Stomach smooth muscle (tissue), 2 donors: ENCODE measurements at regions not wholly inside any gene's neighbourhood (a gene's known extent, or its start where the extent isn't known, plus 50 kb on each side); places are given as distances from the start of the nearest gene placed in this dataset.

Source experiments
- H3K27ac ChIP-seq: one replicate; pipeline ENCODE4 v1.7.0; 2013; ENCODE audit warnings: mild to moderate bottlenecking, low read length, inconsistent platforms
- H3K27me3 ChIP-seq, 2 donors: one replicate each; pipeline ENCODE4 v1.7.0; 2013; ENCODE audit warnings: low read length in 2 of 2; ENCODE audit not compliant: insufficient read depth in 2 of 2, control insufficient read depth in 1 of 2
- H3K36me3 ChIP-seq, 2 donors: one replicate each; pipeline ENCODE4 v1.7.0; 2013; ENCODE audit warnings: low read length in 2 of 2; ENCODE audit not compliant: control insufficient read depth in 2 of 2, insufficient read depth in 2 of 2
- H3K4me1 ChIP-seq: one replicate; pipeline ENCODE4 v1.7.0; 2013; ENCODE audit warnings: low read length; ENCODE audit not compliant: control insufficient read depth, insufficient read depth
- H3K4me3 ChIP-seq, 2 donors: one replicate each; pipeline ENCODE4 v1.7.0; 2013; ENCODE audit warnings: low read length in 2 of 2
- H3K9ac ChIP-seq, 2 donors: one replicate each; pipeline ENCODE4 v1.7.0; 2013; ENCODE audit warnings: low read length in 2 of 2, mild to moderate bottlenecking in 1 of 2
- H3K9me3 ChIP-seq, 2 donors: one replicate each; pipeline ENCODE4 v1.7.0; 2013; ENCODE audit warnings: low read length in 2 of 2; ENCODE audit not compliant: control insufficient read depth in 2 of 2
- donor health status: healthy.
- donor health status: Pancreatic carcinoma.

DNA sequence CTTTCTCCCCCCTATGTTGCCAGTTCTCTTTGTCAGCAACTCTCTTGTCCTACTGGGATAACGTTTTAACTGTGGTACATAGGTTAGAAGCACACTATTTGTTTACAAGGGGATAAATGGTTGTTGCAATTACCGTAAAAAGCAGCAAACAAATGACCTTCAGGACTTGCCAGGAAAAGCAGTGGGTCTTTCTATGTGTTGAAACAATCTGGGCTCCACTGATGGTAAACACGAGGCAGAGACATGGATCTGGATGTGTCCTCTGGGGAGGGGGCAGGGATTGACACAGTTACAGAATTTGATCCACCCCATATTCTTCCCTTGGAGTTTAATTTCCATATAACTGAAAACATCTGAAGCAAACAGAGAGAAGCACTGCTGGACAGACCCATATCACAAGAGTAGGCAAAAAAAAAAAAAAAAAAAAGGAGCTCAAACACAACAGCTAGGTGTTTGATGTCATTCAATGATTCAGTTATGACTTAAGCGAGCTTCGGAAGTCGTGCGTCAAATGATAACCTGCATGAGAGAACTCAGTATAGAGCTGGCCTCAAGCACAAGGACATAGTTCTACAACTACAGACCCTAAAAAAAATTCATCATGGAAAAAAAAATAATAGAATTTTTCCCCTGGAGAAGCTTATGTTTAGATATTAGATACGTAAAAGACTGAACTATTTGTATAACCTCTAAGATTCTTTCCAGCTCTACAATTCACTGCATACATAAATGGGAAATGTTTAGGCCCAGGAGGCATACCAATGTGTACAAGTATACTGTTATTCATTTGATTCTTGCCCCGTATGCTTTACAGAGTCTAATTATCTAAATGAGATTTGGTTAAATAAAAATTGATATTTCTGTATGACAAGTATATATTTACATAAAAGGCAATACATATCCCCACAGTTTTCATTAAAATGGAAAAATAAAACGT lies 127.7 kb downstream of the ALDH8A1 start:
- H3K36me3 ChIP-seq: no peaks in the 10 kb centered on the region
- H3K9me3 ChIP-seq: no peaks in the 10 kb centered on the region
- no peak overlapping the region for H3K9ac ChIP-seq
- H3K27ac ChIP-seq: no peak overlapping the region
- peaks cover 4% of the 10 kb centered on the region for H3K4me1 ChIP-seq
- no peaks in the 10 kb centered on the region for H3K27me3 ChIP-seq
- no peak overlapping the region for H3K4me3 ChIP-seq

DNA sequence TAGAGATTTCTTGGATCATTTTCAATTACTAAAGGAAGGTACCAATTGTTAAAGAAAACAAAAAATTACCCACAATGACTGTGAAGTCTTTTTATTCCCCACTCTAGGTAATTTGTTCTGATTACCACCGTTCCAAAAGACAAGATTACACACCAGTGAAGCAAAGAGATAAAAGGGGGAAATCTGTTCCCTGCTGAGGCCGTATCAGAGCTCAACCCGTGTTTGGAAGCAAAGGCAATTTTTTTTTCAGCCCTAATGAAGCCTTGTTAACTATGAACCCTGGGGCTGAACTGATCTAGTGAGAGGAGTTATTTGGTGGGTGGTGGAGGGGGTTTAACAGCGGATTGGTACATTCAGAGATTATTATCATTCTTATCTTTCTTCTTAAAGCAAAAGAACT lies 128.5 kb downstream of the ALDH8A1 start:
- Histone ChIP-seq H3K4me3 (no peak overlapping the region), H3K9me3 (no peaks in the 10 kb centered on the region)

DNA sequence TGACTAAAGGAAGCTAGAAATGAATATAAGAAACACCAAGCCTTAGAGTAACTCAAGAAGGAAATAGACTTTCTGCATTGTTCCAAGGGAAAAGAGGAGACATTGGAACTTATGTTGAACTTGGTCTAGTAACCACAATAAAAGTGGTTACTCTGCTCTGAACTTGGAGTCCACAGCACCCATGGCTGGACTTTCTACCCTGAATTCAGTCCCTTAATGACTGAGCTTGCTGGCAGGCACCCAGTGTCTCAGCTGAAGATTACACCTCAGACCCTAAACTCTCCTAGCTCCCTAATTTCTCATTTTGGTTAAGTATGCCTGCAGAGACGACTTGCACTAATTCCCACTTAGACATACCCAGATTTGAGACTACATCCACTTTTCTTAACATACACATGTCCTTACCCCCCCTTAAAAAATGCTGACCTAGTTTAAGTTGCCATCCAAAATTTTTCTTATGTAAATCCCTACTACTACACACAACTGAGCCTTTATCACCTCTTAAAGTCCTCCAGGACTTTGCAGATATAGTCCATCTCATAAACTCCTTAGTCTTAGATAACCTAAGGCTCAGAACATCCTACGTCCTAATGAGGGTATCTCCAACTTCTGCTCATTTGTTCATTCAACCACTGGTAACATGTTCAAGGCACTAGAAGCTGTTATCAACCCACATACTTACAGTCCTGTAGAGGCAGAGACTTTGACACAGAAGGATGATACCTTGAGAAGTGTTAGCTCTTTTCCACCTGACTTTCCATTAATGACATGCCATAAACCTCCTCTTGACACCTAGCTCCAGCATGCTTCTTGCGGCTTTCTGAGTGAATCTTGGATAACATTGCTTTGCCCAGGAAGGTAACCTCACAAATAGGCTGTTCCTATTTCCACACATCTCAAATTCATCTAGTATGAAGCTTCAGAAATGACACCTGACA lies 129.8 kb downstream of the ALDH8A1 start:
- no peaks in the 10 kb centered on the region for H3K36me3 ChIP-seq
- H3K27me3 ChIP-seq: no peaks in the 10 kb centered on the region
- H3K4me3 ChIP-seq: no peak overlapping the region
- H3K4me1 ChIP-seq: peaks cover 4% of the 10 kb centered on the region
- H3K27ac ChIP-seq: no peak overlapping the region
- H3K9me3 ChIP-seq: no peaks in the 10 kb centered on the region
- H3K9ac ChIP-seq: no peak overlapping the region

More for the DNA sequence above, 128.5 kb downstream of the ALDH8A1 start:
- Histone ChIP-seq H3K27me3 (no peaks in the 10 kb centered on the region), H3K9ac (no peak overlapping the region), H3K36me3 (no peaks in the 10 kb centered on the region), H3K4me1 (peaks cover 4% of the 10 kb centered on the region), H3K27ac (no peak overlapping the region)

DNA sequence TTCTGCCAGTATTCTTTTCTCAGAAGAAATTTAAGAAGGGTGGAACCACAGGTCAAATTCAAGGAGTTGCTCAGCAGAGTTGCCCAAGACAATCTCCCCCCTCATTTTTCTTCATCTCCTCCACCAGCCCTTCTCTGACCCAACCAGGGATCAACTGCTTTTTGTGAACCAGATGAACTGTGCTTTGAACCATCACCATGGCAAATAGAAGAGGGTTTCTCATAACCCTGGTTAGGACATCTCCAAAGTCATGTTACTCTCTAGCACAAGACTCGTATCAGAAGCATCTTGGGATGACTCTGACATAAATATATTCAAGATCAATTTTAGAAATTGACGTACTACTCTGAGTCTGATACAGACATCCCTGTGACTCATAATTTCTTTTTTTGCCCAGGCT lies 130.7 kb downstream of the ALDH8A1 start:
- no peak overlapping the region for H3K4me3 ChIP-seq
- H3K27ac ChIP-seq: no peak overlapping the region
- H3K36me3 ChIP-seq: no peaks in the 10 kb centered on the region
- no peaks in the 10 kb centered on the region for H3K27me3 ChIP-seq
- no peaks in the 10 kb centered on the region for H3K9me3 ChIP-seq
- no peak overlapping the region for H3K9ac ChIP-seq
- H3K4me1 ChIP-seq: peaks cover 4% of the 10 kb centered on the region

DNA sequence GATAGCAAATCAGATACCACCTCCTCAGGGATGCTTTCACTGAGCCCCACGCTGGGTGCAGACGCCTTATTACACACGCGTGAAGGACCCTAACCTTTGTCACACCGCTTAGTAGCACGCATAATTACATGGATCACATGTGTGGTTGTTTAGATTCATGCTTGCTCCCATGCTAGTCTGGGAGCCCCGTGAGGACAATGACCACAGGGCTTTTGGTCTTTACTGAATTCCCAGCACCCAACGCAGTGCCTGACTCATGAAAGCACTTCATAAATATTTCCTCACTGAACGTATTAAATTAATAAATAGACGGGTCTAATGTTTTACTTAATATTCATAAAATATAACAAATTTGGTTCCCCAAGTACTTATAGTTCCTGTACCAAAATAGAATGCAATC lies 132.5 kb downstream of the ALDH8A1 start:
- no peak overlapping the region for H3K27ac ChIP-seq
- H3K36me3 ChIP-seq: no peaks in the 10 kb centered on the region
- H3K9ac ChIP-seq: no peak overlapping the region
- no peaks in the 10 kb centered on the region for H3K4me1 ChIP-seq
- H3K4me3 ChIP-seq: no peak overlapping the region
- H3K9me3 ChIP-seq: no peaks in the 10 kb centered on the region
- H3K27me3 ChIP-seq: no peaks in the 10 kb centered on the region

DNA sequence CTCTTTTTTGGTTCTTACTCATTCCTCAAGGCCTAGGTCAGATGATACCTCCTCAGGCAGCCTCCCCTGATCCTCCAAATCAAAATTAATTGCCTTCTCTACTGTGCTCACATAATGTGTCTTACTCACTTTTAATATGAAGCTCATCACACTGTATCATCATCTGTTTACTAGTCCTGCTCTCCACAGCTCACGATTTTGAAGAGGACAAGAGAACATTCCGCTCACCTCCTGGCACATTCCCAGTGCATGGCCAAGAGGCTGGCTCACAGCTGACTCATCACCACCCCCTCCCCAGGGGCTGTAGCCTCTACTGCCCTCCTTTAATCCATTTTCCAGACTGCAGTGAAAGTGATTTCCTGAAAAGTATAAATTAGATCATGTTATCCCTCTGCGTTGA lies 133.1 kb downstream of the ALDH8A1 start:
- no peak overlapping the region for H3K4me3 ChIP-seq
- H3K9me3 ChIP-seq: no peaks in the 10 kb centered on the region
- no peaks in the 10 kb centered on the region for H3K4me1 ChIP-seq
- H3K27me3 ChIP-seq: no peaks in the 10 kb centered on the region
- no peak overlapping the region for H3K9ac ChIP-seq
- no peaks in the 10 kb centered on the region for H3K36me3 ChIP-seq
- H3K27ac ChIP-seq: no peak overlapping the region

DNA sequence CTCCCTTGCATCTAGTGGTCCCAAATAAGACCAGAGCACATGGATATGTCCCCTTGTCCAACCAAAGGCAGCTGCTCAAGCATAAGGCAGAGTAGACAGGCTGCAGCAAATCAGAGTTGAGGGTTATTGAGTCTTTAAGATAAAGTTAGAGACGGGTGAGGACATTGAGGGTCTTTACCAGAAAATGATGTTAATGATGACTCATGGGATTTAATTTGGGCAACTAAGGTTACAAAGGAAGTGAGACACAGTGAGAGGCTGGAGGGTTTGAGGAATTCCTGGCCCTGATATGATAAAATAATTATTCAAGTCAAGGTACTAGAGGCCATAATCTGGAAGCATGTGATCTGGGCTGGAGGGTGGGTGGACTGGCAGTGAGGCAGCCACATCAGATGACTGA lies 133.6 kb downstream of the ALDH8A1 start:
- no peaks in the 10 kb centered on the region for H3K36me3 ChIP-seq
- H3K27me3 ChIP-seq: no peaks in the 10 kb centered on the region
- H3K4me1 ChIP-seq: no peaks in the 10 kb centered on the region
- H3K4me3 ChIP-seq: no peak overlapping the region
- no peak overlapping the region for H3K9ac ChIP-seq
- H3K9me3 ChIP-seq: no peaks in the 10 kb centered on the region
- no peak overlapping the region for H3K27ac ChIP-seq

DNA sequence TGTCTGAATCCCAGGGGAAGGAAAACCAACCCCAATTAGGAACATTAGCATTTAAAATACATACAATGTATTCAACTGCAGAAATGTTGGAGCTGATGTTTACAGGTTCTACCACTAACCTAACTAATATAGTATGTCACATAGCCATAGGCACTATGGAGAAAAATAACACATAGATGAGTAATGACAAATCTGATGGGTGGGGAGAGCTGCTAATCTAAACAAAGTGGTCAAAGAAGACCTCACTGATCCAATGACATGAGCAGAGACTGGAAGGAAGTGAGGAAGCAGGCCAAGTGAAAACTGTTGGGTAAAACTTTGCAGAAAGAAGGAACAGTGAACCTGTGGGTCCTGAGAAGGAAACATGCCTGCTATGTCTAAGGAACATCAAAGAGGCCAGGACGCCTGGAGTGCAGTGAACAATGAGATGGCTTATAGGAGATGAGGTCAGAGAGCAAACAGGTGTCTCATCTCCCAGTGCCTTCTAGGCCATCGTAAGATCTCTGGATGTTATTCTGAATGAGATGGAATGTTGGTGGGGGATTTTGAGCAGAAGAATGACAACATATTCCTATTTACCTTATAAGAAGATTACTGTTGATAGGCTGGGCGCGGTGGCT lies 135.7 kb downstream of the ALDH8A1 start:
- H3K36me3 ChIP-seq: no peaks in the 10 kb centered on the region
- H3K4me1 ChIP-seq: no peaks in the 10 kb centered on the region
- H3K27ac ChIP-seq: no peak overlapping the region
- H3K27me3 ChIP-seq: no peaks in the 10 kb centered on the region
- H3K9me3 ChIP-seq: no peaks in the 10 kb centered on the region
- H3K4me3 ChIP-seq: no peak overlapping the region
- H3K9ac ChIP-seq: no peak overlapping the region

DNA sequence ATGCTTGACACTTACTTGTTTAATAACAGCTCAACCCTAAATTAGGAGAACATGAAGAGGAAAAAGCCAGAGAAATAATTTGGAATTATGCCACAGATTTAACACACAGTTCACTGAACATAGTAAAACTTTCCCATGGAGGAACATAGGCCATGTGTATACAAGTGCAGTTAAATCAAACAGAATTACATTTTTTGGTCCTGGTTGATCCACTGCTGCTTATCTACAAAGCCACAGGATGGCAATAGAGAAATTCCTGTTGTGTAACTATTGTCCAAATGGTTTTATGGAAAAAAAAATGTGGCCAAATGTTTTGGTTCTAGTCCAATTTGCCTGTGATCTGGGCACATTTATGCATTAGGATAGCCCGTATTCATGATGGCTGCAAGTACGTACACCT lies 136.8 kb downstream of the ALDH8A1 start:
- Histone ChIP-seq H3K4me3 (no peak overlapping the region), H3K27ac (no peak overlapping the region), H3K36me3 (no peaks in the 10 kb centered on the region), H3K9ac (no peak overlapping the region), H3K27me3 (no peaks in the 10 kb centered on the region), H3K4me1 (no peaks in the 10 kb centered on the region), H3K9me3 (no peaks in the 10 kb centered on the region)

DNA sequence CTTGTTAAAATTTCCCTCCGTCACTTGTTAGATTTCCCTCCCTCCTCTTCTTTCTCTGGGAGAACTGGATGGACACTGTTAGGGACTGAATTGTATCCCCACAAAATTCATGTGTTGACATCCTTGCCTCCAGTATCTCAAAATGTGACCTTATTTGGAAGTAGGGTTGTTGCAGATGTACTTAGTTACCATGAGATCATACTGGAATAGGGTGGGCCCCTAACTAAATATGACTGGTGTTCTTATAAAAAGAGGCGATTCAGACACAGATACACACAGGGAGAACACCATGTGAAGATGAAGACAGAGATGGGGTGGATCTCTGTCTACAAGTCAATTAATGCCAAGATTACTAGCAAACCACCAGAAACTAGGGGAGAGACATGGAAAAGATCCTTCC lies 139.5 kb downstream of the ALDH8A1 start:
- Histone ChIP-seq H3K27me3 (no peaks in the 10 kb centered on the region), H3K27ac (no peak overlapping the region), H3K4me1 (no peaks in the 10 kb centered on the region), H3K4me3 (no peak overlapping the region), H3K36me3 (no peaks in the 10 kb centered on the region), H3K9me3 (no peaks in the 10 kb centered on the region), H3K9ac (no peak overlapping the region)
